Activated T-helper 9 cell treated with anti-CD3 and anti-CD28 coated beads, Interleukin-2, amount 50 U/mL, for 16 hours (primary cell): ENCODE measurements at regions not wholly inside any gene's neighbourhood (a gene's known extent, or its start where the extent isn't known, plus 50 kb on each side); places are given as distances from the start of the nearest gene placed in this dataset.
"Not testable (repeated sequence)": the region's sequence is repeated elsewhere in the genome, so short reads cannot be mapped to it uniquely, and the experiment has no call there.

ENCODE experiments used
- DNase-seq: peaks from one replicate; pipeline ENCODE4 v3.0.0-alpha.2; 2020; ENCODE audit warnings: low read depth

DNA sequence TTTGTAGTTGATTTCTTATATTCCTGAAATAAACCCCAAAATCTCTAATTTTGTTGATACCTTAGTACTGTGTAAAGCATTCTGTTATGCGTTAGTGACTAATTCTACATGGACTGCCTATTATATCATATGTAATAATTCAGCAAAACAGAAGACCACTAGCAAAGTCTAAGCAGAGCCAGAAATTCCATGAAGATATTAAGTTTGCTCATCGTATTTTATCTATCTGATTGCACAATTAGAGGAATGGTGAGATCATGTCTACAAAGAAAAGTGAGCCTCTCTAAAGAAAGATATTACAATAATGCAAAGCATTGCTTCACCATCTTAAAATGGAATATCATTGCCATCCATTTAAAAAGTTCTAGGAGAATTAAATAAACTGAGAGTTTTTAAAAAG, 374.6 kb upstream of the SLC7A11 start:
- DNase-seq = no peak

DNA sequence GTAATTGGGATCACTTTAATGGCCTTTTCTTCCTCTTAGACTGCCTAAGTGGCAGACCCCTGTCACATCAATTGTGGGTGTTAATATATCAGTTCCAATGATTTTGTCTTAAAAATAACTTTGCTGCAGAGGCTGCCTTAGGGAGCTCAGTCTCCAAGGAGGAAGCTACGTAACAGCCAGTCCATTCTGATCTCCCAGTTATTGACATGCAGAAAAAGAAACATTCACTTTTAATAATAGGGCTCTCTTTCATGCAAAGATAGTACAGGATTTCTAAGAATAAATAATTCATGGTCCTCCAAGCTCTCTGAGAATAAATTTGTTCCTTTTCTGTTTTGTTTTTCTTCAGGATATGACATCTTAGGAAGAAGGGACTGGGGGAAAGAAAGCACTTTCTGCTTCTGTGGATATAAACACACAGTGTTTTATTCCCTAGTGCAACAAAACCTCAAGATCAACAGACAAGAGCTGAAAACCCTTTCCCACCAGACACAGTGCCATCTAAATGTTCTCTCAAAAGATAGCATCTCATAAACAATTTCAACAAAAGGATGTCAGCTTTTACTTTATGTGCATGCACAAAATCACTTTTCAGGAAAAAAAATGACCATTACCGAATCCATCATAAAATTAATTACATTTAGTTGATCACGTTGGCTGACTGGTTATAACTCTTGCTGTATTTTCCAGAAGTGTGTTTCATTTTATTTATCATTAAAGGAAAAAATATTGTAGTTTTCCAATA, 372.4 kb upstream of the SLC7A11 start:
- no peak for DNase-seq

DNA sequence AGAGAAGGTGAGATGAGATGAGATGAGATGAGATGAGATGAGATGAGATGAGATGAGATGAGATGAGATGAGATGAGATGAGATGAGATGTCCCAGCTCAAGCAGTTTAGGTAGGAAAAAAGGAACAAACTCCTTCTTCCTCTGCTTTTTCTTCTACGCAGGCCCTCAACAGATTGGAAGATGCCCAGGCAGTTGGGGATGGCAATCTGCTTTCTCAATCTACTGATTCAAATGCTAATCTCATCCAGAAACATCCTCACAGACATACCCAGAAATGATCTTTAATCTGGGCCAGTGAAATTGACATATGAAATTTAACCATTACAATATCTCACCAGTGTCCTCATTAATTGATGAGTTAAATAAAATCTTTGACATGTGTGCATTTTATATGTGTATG, 370.3 kb upstream of the SLC7A11 start:
- no peak for DNase-seq

- DNase-seq = no peak
Measured at GRCh38 chr4:138611721-138612120, 369.6 kb upstream of the SLC7A11 start.

- no peak for DNase-seq
Measured at GRCh38 chr4:138611017-138611416, 368.9 kb upstream of the SLC7A11 start.

GRCh38 chr4:138609943-138610350, 367.8 kb upstream of the SLC7A11 start:
- no peak for DNase-seq

- no peak for DNase-seq
Measured at GRCh38 chr4:138604556-138604955, 362.4 kb upstream of the SLC7A11 start.

- no peak for DNase-seq
Measured at GRCh38 chr4:138602664-138603063, 360.5 kb upstream of the SLC7A11 start.

DNA sequence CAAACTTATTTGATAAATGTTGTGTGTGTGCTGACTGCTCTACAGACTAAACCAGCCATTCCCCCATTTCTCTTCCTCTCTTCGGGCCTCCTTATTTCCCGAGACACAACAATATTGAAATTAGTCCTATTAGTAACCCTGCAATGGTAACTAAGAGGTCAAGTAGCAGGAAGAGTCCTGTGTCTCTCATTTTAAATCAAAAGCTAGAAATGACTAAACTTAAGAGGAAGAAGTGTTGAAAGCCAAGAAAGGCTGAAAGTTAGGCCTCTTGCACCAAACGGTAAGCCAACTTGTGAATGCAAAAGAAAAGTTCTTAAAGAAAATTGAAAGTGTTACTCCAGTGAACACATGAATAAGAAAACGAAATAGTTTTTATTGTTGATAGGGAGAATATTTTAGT, 357.8 kb upstream of the SLC7A11 start:
- no peak for DNase-seq

- DNase-seq = no peak
Measured at GRCh38 chr4:138598226-138598625, 356.1 kb upstream of the SLC7A11 start.

GRCh38 chr4:138596896-138597295, 354.7 kb upstream of the SLC7A11 start:
- no peak for DNase-seq

GRCh38 chr4:138595731-138596460, 353.7 kb upstream of the SLC7A11 start:
- no peak for DNase-seq

- no peak for DNase-seq
Measured at GRCh38 chr4:138595171-138595570, 353.0 kb upstream of the SLC7A11 start.

DNA sequence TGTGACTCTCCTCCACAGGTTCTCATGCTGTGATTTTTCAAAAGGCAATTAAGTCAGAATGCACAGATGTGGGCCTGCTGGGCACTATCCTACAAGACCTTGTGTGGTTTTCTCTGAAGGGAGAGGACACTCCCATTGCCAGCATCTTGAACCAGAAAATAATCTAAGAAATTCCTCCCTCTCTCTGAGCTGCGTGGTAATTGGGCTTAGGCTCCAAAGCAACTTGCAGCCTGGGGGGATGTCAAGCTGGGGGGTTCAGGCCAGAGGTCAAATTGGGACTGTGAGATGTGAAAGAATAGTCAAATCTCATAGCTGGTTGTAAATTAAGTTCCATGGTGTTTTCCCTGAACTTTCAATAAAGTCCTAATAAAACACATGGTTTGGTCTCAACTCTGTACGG, 350.6 kb upstream of the SLC7A11 start:
- no peak for DNase-seq

DNA sequence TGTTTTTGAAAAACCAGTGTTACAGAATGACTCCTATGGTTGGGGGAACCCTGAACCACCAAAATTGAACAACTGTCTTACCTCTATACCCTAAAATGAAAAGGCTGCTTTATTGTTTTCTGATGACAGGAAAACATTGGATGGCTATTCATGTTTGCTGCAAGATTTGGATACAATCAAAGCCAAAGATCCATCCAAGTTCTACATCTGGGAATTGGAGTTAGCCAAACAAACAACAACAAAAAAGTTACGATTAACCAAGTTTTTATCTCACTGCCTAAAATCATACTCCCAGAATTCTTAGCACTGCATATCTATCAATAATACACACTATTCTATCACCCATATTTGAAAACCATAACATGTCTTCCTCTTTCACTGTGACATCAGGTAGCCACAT, 349.7 kb upstream of the SLC7A11 start:
- DNase-seq = no peak

GRCh38 chr4:138588501-138588900, 346.4 kb upstream of the SLC7A11 start:
- DNase-seq = no peak

DNA sequence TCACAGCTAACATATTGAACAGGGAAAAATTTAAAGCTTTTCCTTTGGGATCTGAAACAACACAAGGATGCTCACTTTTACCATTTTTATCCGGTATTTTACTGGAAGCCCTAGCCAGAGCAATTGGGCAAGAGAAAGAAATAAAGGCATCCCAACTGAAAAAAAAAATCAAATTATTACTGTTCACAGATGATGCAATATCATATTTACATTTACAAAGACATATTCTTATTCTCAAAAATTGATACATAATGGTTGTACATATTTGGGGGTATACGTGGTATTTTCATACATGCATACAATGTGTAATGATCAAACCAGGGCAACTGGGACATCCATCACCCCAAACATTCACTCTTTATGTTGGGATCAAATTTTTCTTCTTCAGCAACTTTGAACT, 337.0 kb upstream of the SLC7A11 start:
- no peak for DNase-seq

- DNase-seq = not testable (repeated sequence)
Measured at GRCh38 chr4:138577826-138578225, 335.7 kb upstream of the SLC7A11 start.

GRCh38 chr4:138577145-138577544, 335.0 kb upstream of the SLC7A11 start:
- no peak for DNase-seq

DNA sequence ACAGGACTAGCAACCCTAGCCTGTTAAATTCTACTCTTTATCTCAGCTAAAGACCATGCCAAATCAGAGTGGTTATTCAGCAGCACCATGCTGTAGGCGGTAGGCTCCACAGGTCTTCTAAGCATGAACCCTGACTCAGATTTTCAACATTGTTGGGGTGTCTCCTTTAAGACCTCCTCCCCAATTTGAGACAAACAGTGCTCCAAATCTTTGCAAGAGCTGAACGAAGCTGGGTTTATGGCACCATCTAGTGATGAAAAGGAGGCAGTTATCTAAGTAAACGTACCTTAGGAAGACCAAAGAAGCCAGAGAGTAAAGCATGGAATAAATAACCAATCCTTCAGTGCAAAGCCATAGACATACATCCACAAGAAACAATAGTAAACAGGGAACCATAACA, 334.5 kb upstream of the SLC7A11 start:
- no peak for DNase-seq

- no peak for DNase-seq
Measured at GRCh38 chr4:138573246-138573645, 331.1 kb upstream of the SLC7A11 start.

GRCh38 chr4:138572007-138572406, 329.9 kb upstream of the SLC7A11 start:
- DNase-seq = no peak

GRCh38 chr4:138567696-138568095, 325.5 kb upstream of the SLC7A11 start:
- no peak for DNase-seq

DNA sequence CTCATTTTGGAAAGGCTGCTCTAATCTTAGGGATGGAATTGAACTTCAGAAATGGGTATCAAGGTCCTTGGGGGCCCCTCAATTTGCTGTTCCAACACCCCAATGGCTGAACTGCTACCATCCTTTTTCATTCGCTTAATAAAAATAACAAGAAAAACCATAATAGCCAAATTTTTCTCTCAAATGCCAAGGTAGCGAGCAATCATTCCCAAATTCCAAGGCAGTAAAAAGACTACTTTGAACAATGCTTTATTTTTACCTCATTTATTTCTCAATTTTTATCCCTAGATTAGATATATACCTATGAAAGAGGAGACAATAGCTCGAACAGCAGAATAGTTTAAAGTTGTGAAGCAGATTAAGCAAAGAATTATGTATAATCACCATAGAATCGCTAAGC, 323.4 kb upstream of the SLC7A11 start:
- no peak for DNase-seq
